ENCODE measurements at regions not wholly inside any gene's neighbourhood (a gene's known extent, or its start where the extent isn't known, plus 50 kb on each side); places are given as distances from the start of the nearest gene placed in this dataset.

- Mint-ChIP-seq H3K27ac (no peak overlapping the region), H3K27me3 (ENCODE audit: low read depth in 3 of 3) (no peaks in the 10 kb centered on the region), H3K4me3 (no peak overlapping the region), H3K4me1 (no peaks in the 10 kb centered on the region), H3K36me3 (no peaks in the 10 kb centered on the region), H3K9me3 (peaks cover 0 to 10% (median 4%) of the 10 kb centered on the region in 7 donors)
- no peak for DNase-seq
- Histone ChIP-seq H3K27ac (ENCODE audit: low read depth in 1 of 2, low read length in 2 of 2) (no peak overlapping the region), H3K4me1 (ENCODE audit: control insufficient read depth in 1 of 2, insufficient read depth in 2 of 2, low read length in 2 of 2) (no peaks in the 10 kb centered on the region), H3K4me2 (replicated peaks; ENCODE audit: extremely low read depth, low read length, poor library complexity, severe bottlenecking) (no peak overlapping the region), H3K9me3 (replicated peaks in 1 of 2; ENCODE audit: control insufficient read depth in 1 of 2, insufficient read depth in 1 of 2, low read length in 2 of 2) (peaks cover 0 to 12% of the 10 kb centered on the region in 2 donors), H3K79me2 (ENCODE audit: insufficient read depth, low read length) (no peaks in the 10 kb centered on the region), H4K20me1 (ENCODE audit: insufficient read depth, low read length) (no peaks in the 10 kb centered on the region), H3K9ac (ENCODE audit: insufficient read depth, low read length, poor library complexity, severe bottlenecking) (no peak overlapping the region), H3K36me3 (replicated peaks in 1 of 2; ENCODE audit: control insufficient read depth in 1 of 2, insufficient read depth in 2 of 2, low read length in 2 of 2) (no peaks in the 10 kb centered on the region), H3K4me3 (replicated peaks in 1 of 3; ENCODE audit: low read depth in 2 of 3, low read length in 3 of 3) (no peak overlapping the region), H3K27me3 (ENCODE audit: control insufficient read depth in 2 of 2, insufficient read depth in 2 of 2, low read length in 2 of 2) (no peaks in the 10 kb centered on the region), H2AFZ (ENCODE audit: insufficient read depth, low read depth, low read length, poor library complexity, severe bottlenecking) (no peak overlapping the region)
- intact Hi-C loops (cut with micrococcal nuclease), result no loop called here
- 97% methylated on average over 3 of the region's 3 CpGs for WGBS (ENCODE audit: insufficient coverage)
- no peak for TF ChIP-seq CTCF (IDR thresholded peaks at IDR 0.05)
Measured at GRCh38 chr7:19489162-19489820, 219.5 kb downstream of the POLR1F start.

- Mint-ChIP-seq H3K4me1 (no peaks in the 10 kb centered on the region), H3K27ac (no peak overlapping the region), H3K9me3 (peaks cover 0 to 10% (median 4%) of the 10 kb centered on the region in 7 donors), H3K4me3 (no peak overlapping the region), H3K27me3 (ENCODE audit: low read depth in 3 of 3) (no peaks in the 10 kb centered on the region), H3K36me3 (no peaks in the 10 kb centered on the region)
- no peak overlapping the region for H3K9ac ChIP-seq (ENCODE audit: insufficient read depth, low read length, poor library complexity, severe bottlenecking)
- H3K79me2 ChIP-seq (ENCODE audit: insufficient read depth, low read length), result no peaks in the 10 kb centered on the region
- H3K27me3 ChIP-seq (ENCODE audit: control insufficient read depth in 2 of 2, insufficient read depth in 2 of 2, low read length in 2 of 2), result no peaks in the 10 kb centered on the region
- no peak overlapping the region for H3K4me2 ChIP-seq (replicated peaks; ENCODE audit: extremely low read depth, low read length, poor library complexity, severe bottlenecking)
- 100% methylated on average over 2 of the region's 2 CpGs for WGBS (ENCODE audit: insufficient coverage)
- no peaks in the 10 kb centered on the region for H4K20me1 ChIP-seq (ENCODE audit: insufficient read depth, low read length)
- intact Hi-C loops (cut with micrococcal nuclease), result no loop called here
- no peaks in the 10 kb centered on the region for H3K36me3 ChIP-seq (replicated peaks in 1 of 2; ENCODE audit: control insufficient read depth in 1 of 2, insufficient read depth in 2 of 2, low read length in 2 of 2)
- no peak for DNase-seq
- H3K27ac ChIP-seq (ENCODE audit: low read depth in 1 of 2, low read length in 2 of 2), result no peak overlapping the region
- H3K4me1 ChIP-seq (ENCODE audit: control insufficient read depth in 1 of 2, insufficient read depth in 2 of 2, low read length in 2 of 2), result no peaks in the 10 kb centered on the region
- TF ChIP-seq CTCF (IDR thresholded peaks at IDR 0.05), result no peak
- peaks cover 0 to 12% of the 10 kb centered on the region in 2 donors for H3K9me3 ChIP-seq (replicated peaks in 1 of 2; ENCODE audit: control insufficient read depth in 1 of 2, insufficient read depth in 1 of 2, low read length in 2 of 2)
- H3K4me3 ChIP-seq (replicated peaks in 1 of 3; ENCODE audit: low read depth in 2 of 3, low read length in 3 of 3), result no peak overlapping the region
- H2AFZ ChIP-seq (ENCODE audit: insufficient read depth, low read depth, low read length, poor library complexity, severe bottlenecking), result no peak overlapping the region
Measured at GRCh38 chr7:19488056-19488455, 220.8 kb downstream of the POLR1F start.

All from CD14-positive monocyte (primary cell).